ENCODE measurements at regions not wholly inside any gene's neighbourhood (a gene's known extent, or its start where the extent isn't known, plus 50 kb on each side); places are given as distances from the start of the nearest gene placed in this dataset.
"Not testable (repeated sequence)": the region's sequence is repeated elsewhere in the genome, so short reads cannot be mapped to it uniquely, and the experiment has no call there.

DNA sequence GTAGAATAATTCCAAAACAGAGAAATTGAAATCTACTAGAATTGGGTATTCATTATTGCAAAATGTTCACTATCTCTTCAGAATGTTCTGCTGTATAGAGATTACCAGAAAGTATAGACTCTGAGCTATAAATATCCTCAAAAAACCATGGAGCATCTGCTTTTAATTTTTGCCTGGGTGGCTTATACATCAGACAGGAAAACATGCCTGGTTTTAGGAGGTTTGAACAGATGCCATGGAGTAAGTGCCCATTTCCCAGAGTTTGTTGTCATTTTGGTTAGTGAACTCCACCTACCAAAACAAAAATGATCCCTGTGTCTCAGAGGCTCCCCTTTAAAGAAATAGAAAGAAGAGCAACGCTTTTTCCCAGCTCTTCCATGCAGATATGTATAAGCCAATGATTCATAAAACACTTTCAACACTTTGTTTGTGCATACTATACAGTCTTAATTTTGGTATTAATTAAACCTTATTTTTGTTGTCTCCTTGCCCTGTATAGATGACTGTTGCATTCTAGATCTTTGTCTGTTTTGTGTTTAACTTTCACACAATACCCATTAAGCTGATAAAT, 68.7 kb downstream of the MEPE start:
- Mint-ChIP-seq H3K36me3 (no peaks in the 10 kb centered on the region), H3K27me3 (peaks cover 7% of the 10 kb centered on the region), H3K4me3 (no peak overlapping the region), H3K27ac (no peak overlapping the region), H3K9me3 (no peaks in the 10 kb centered on the region), H3K4me1 (peaks cover 0 to 2% (median 2%) of the 10 kb centered on the region in 3 donors)

GRCh38 chr4:87904639-87905160, 70.8 kb upstream of the SPP1 start:
- Mint-ChIP-seq H3K27me3 (peaks cover 3% of the 10 kb centered on the region), H3K4me1 (no peaks in the 10 kb centered on the region)

DNA sequence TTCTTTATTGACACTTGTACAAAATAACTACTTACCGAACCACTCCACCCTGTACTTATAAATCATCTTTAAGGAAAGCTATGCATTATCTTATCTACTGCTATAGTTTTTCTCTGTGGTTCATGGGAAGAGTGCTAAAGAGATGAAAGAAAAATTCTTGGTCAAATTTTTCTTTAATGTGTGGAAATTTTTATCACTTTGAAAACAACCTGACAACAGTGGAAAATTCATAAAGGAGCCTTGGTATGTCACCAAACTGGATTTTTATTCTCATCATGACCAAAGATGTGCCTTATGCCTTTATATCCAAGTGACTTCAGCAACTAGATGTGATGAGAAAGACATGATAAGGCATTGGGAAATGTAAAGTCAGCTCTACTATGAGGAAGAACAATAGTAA, 67.2 kb upstream of the SPP1 start:
- Mint-ChIP-seq H3K9me3 (no peaks in the 10 kb centered on the region), H3K4me3 (no peak overlapping the region), H3K27me3 (peaks cover 8% of the 10 kb centered on the region), H3K36me3 (peaks cover 3% of the 10 kb centered on the region), H3K27ac (no peak overlapping the region), H3K4me1 (peaks cover 0 to 4% (median 1%) of the 10 kb centered on the region in 3 donors)

More at GRCh38 chr4:87904639-87905160, 70.8 kb upstream of the SPP1 start:
- no peaks in the 10 kb centered on the region for H3K9me3 Mint-ChIP-seq
- no peak overlapping the region for H3K4me3 Mint-ChIP-seq
- H3K27ac Mint-ChIP-seq = no peak overlapping the region
- no peaks in the 10 kb centered on the region for H3K36me3 Mint-ChIP-seq

DNA sequence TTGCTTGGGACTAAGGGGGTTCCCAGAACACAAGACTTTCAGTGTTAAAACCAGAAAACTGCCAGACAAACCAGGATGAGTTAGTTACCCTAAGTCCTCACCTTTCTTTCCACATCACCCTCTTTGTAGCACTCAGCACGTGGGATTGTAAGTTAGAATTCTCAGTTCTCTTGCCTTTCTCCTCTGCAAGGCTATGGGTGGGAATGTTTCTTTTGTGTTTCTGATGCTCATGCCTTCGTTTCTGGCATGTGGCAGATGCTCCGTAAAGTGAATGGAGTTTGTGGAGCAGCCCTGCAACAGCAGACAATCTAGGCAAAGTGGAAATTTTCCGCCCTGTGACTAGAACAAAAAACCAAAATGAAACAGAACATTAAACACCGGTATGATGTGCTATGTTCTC, 64.7 kb upstream of the SPP1 start:
- Mint-ChIP-seq H3K4me3 (no peak overlapping the region), H3K36me3 (peaks cover 3% of the 10 kb centered on the region), H3K27me3 (peaks cover 10% of the 10 kb centered on the region), H3K4me1 (peaks cover 0 to 4% (median 1%) of the 10 kb centered on the region in 3 donors), H3K9me3 (no peaks in the 10 kb centered on the region), H3K27ac (no peak overlapping the region)

GRCh38 chr4:87911252-87911774, 64.2 kb upstream of the SPP1 start:
- no peak overlapping the region for H3K4me3 Mint-ChIP-seq
- no peak overlapping the region for H3K27ac Mint-ChIP-seq
- H3K27me3 Mint-ChIP-seq = peaks cover 11% of the 10 kb centered on the region
- no peaks in the 10 kb centered on the region for H3K9me3 Mint-ChIP-seq
- peaks cover 3% of the 10 kb centered on the region for H3K36me3 Mint-ChIP-seq
- H3K4me1 Mint-ChIP-seq = peaks cover 0 to 4% (median 1%) of the 10 kb centered on the region in 3 donors

- Mint-ChIP-seq H3K27me3 (peaks cover 11% of the 10 kb centered on the region), H3K4me1 (peaks cover 0 to 4% (median 1%) of the 10 kb centered on the region in 3 donors), H3K9me3 (no peaks in the 10 kb centered on the region), H3K4me3 (no peak overlapping the region), H3K36me3 (peaks cover 3% of the 10 kb centered on the region), H3K27ac (no peak overlapping the region)
Measured at GRCh38 chr4:87912164-87913004, 63.1 kb upstream of the SPP1 start.

DNA sequence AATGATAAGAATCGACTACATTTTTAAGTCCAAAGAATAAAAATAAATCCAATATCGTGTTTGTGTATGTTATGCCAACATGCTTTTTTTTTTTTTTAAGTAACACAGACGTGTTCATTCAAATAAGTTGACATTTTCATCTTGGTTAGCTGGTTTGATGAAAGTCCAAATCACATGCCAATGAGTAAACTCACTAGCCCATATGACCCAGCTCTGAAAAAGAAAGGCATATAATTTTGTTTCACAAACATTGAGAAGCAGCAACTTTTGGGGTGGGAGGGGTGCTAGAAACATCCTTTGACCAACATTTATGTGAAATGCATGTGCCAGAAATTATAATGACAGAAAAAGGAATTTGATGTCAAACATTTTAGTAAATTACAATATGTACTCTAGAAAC, 61.6 kb upstream of the SPP1 start:
- H3K4me3 Mint-ChIP-seq = no peak overlapping the region
- H3K9me3 Mint-ChIP-seq = no peaks in the 10 kb centered on the region
- no peak overlapping the region for H3K27ac Mint-ChIP-seq
- peaks cover 3% of the 10 kb centered on the region for H3K36me3 Mint-ChIP-seq
- H3K27me3 Mint-ChIP-seq = peaks cover 11% of the 10 kb centered on the region
- peaks cover 0 to 4% (median 1%) of the 10 kb centered on the region in 3 donors for H3K4me1 Mint-ChIP-seq

- Mint-ChIP-seq H3K4me1 (peaks cover 0 to 4% (median 0%) of the 10 kb centered on the region in 3 donors), H3K36me3 (no peaks in the 10 kb centered on the region), H3K27ac (no peak overlapping the region), H3K9me3 (no peaks in the 10 kb centered on the region), H3K4me3 (no peak overlapping the region), H3K27me3 (peaks cover 7% of the 10 kb centered on the region)
Measured at GRCh38 chr4:87915621-87916020, 59.9 kb upstream of the SPP1 start.

- Mint-ChIP-seq H3K4me1 (no peaks in the 10 kb centered on the region), H3K9me3 (no peaks in the 10 kb centered on the region), H3K27ac (no peak overlapping the region), H3K36me3 (no peaks in the 10 kb centered on the region), H3K27me3 (peaks cover 7% of the 10 kb centered on the region), H3K4me3 (no peak overlapping the region)
Measured at GRCh38 chr4:87916626-87917025, 58.9 kb upstream of the SPP1 start.

DNA sequence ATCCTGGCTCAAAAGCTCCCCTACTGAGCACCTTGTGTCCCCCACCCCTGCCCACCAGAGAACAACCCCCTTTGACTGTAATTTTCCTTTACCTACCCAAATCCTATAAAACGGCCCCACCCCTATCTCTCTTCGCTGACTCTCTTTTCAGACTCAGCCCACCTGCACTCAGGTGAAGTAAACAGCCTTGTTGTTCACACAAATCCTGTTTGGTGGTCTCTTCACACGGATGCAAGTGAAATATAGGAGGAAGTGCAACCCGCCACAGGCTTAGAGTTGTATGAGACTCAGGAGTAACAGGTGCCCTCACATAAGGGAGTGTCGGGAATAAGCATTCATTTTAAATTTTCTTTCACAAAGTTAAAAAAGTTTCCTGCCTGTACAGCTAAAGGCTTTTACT, 57.6 kb upstream of the SPP1 start:
- not testable (repeated sequence) for H3K9me3 Mint-ChIP-seq, H3K36me3 Mint-ChIP-seq, H3K4me1 Mint-ChIP-seq, H3K4me3 Mint-ChIP-seq, H3K27me3 Mint-ChIP-seq
- peak overlapping the region in 1 of 3 donors; percentile 67 for H3K27ac Mint-ChIP-seq

- no peaks in the 10 kb centered on the region for H3K9me3 Mint-ChIP-seq
- peaks cover 3% of the 10 kb centered on the region for H3K27me3 Mint-ChIP-seq
- H3K27ac Mint-ChIP-seq = no peak overlapping the region
- H3K4me3 Mint-ChIP-seq = no peak overlapping the region
- no peaks in the 10 kb centered on the region for H3K36me3 Mint-ChIP-seq
- H3K4me1 Mint-ChIP-seq = no peaks in the 10 kb centered on the region
Measured at GRCh38 chr4:87918314-87919058, 57.0 kb upstream of the SPP1 start.

GRCh38 chr4:87919304-87919703, 56.2 kb upstream of the SPP1 start:
- not testable (repeated sequence) for H3K27ac Mint-ChIP-seq, H3K36me3 Mint-ChIP-seq, H3K27me3 Mint-ChIP-seq, H3K4me1 Mint-ChIP-seq, H3K4me3 Mint-ChIP-seq, H3K9me3 Mint-ChIP-seq

DNA sequence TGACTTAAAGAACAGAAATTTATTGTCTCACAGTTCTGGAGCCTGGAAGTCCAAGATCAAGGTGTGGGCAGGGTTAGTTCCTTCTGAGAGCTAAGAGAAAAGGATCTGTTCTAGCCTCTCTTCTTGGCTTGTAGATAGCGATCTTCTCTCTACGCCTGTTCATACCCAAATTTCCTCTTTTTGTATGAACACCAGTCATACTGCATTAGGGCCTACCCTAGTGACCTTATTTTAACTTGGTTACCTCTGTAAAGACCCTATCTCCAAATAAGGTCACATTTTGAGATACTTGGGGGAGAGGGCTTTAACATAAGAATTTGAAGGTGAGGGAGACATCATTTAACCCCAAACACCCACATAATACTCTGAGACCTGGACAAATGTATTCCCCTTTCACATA, 55.6 kb upstream of the SPP1 start:
- H3K36me3 Mint-ChIP-seq = no peaks in the 10 kb centered on the region

GRCh38 chr4:87920478-87920877, 55.0 kb upstream of the SPP1 start:
- H3K9me3 Mint-ChIP-seq = no peaks in the 10 kb centered on the region
- H3K4me1 Mint-ChIP-seq = no peaks in the 10 kb centered on the region
- peaks cover 3% of the 10 kb centered on the region for H3K27me3 Mint-ChIP-seq
- H3K4me3 Mint-ChIP-seq = no peak overlapping the region
- H3K27ac Mint-ChIP-seq = no peak overlapping the region
- no peaks in the 10 kb centered on the region for H3K36me3 Mint-ChIP-seq

More for the DNA sequence above, 55.6 kb upstream of the SPP1 start:
- Mint-ChIP-seq H3K27me3 (peaks cover 3% of the 10 kb centered on the region), H3K4me3 (no peak overlapping the region), H3K4me1 (no peaks in the 10 kb centered on the region), H3K9me3 (no peaks in the 10 kb centered on the region), H3K27ac (no peak overlapping the region)

All from IgD-negative memory B cell (primary cell).